H9 (cell line): ENCODE measurements at regions not wholly inside any gene's neighbourhood (a gene's known extent, or its start where the extent isn't known, plus 50 kb on each side); places are given as distances from the start of the nearest gene placed in this dataset.

ENCODE experiments used
- DNase-seq: peaks from one replicate; pipeline ENCODE4 v3.0.0-alpha.2; 2017
- H2AFZ ChIP-seq: one replicate; pipeline ENCODE4 v1.6.1; 2013; ENCODE audit warnings: mild to moderate bottlenecking, low read length, control low read depth, moderate library complexity
- H2AK5ac ChIP-seq: 2 replicates; pipeline ENCODE4 v1.6.1; 2013; ENCODE audit warnings: low read length, control low read depth, mixed read lengths; ENCODE audit not compliant: insufficient read length
- H2BK120ac ChIP-seq: one replicate; pipeline ENCODE4 v1.6.1; 2013; ENCODE audit warnings: low read depth, mild to moderate bottlenecking, low read length, control low read depth, inconsistent platforms; ENCODE audit not compliant: poor library complexity, severe bottlenecking
- H2BK12ac ChIP-seq: 2 replicates; pipeline ENCODE4 v1.6.1; 2013; ENCODE audit warnings: low read length, control low read depth, mixed read lengths, low read depth; ENCODE audit not compliant: insufficient read length
- H2BK15ac ChIP-seq: 2 replicates; pipeline ENCODE4 v1.6.1; 2013; ENCODE audit warnings: low read depth, low read length, control low read depth
- H2BK20ac ChIP-seq: one replicate; pipeline ENCODE4 v1.6.1; 2013; ENCODE audit warnings: low read depth, mild to moderate bottlenecking, low read length, control low read depth, inconsistent platforms; ENCODE audit not compliant: poor library complexity, severe bottlenecking
- H2BK5ac ChIP-seq: 2 replicates; pipeline ENCODE4 v1.6.1; 2013; ENCODE audit warnings: low read length, control low read depth, mixed read lengths; ENCODE audit not compliant: insufficient read length
- H3K14ac ChIP-seq: 2 replicates; pipeline ENCODE4 v1.6.1; 2013; ENCODE audit warnings: low read length, control low read depth; ENCODE audit not compliant: insufficient read depth
- H3K18ac ChIP-seq: 2 replicates; pipeline ENCODE4 v1.6.1; 2013; ENCODE audit warnings: low read depth, mild to moderate bottlenecking, mixed read lengths, low read length, control low read depth; ENCODE audit not compliant: insufficient read length
- H3K23ac ChIP-seq: 2 replicates; pipeline ENCODE4 v1.6.1; 2013; ENCODE audit warnings: low read length, control low read depth, mixed read lengths, low read depth; ENCODE audit not compliant: insufficient read length
- H3K23me2 ChIP-seq: 2 replicates; pipeline ENCODE4 v1.6.1; 2013; ENCODE audit warnings: low read depth, mild to moderate bottlenecking, mixed read lengths, low read length, control low read depth; ENCODE audit not compliant: insufficient read length, poor library complexity, severe bottlenecking
- H3K27ac ChIP-seq: 2 replicates; pipeline ENCODE4 v1.5.1; 2013; ENCODE audit warnings: low read length, control low read depth, mixed read lengths, low read depth; ENCODE audit not compliant: insufficient read length
- H3K27me3 ChIP-seq: 2 replicates; pipeline ENCODE4 v1.6.1; 2013; ENCODE audit warnings: low read length, control low read depth, inconsistent platforms; ENCODE audit not compliant: insufficient read depth
- H3K4ac ChIP-seq: 2 replicates; pipeline ENCODE4 v1.6.1; 2013; ENCODE audit warnings: low read depth, mild to moderate bottlenecking, control low read depth, inconsistent platforms, low read length, moderate library complexity
- H3K4me1 ChIP-seq: 2 replicates; pipeline ENCODE4 v1.6.1; 2013; ENCODE audit warnings: low read length, control low read depth, inconsistent platforms; ENCODE audit not compliant: insufficient read depth
- H3K4me2 ChIP-seq: 2 replicates; pipeline ENCODE4 v1.6.1; 2013; ENCODE audit warnings: low read length, control low read depth, mixed read lengths; ENCODE audit not compliant: insufficient read length, insufficient read depth
- H3K56ac ChIP-seq: 2 replicates; pipeline ENCODE4 v1.6.1; 2013; ENCODE audit warnings: low read depth, mild to moderate bottlenecking, mixed read lengths, low read length, control low read depth; ENCODE audit not compliant: insufficient read length
- H3K79me1 ChIP-seq: 2 replicates; pipeline ENCODE4 v1.6.1; 2013; ENCODE audit warnings: low read depth, mild to moderate bottlenecking, moderate library complexity, low read length, control low read depth, inconsistent platforms; ENCODE audit not compliant: insufficient read depth, poor library complexity, severe bottlenecking
- H3K79me2 ChIP-seq: 2 replicates; pipeline ENCODE4 v1.6.1; 2013; ENCODE audit warnings: low read length, control low read depth, inconsistent platforms; ENCODE audit not compliant: insufficient read depth
- H3K9ac ChIP-seq: 2 replicates; pipeline ENCODE4 v1.6.1; 2013; ENCODE audit warnings: low read length, control low read depth, mixed read lengths; ENCODE audit not compliant: insufficient read length; ENCODE audit errors: extremely low read depth
- H3K9me3 ChIP-seq: one replicate; pipeline ENCODE4 v1.6.1; 2013; ENCODE audit warnings: low read depth, low read length, inconsistent platforms; ENCODE audit not compliant: control insufficient read depth
- H3T11ph ChIP-seq: one replicate; pipeline ENCODE4 v1.6.1; 2013; ENCODE audit warnings: mild to moderate bottlenecking, low read length, control low read depth, inconsistent platforms
- H4K20me1 ChIP-seq: one replicate; pipeline ENCODE4 v1.6.1; 2013; ENCODE audit not compliant: control insufficient read depth, insufficient read length, insufficient read depth
- H4K5ac ChIP-seq: 2 replicates; pipeline ENCODE4 v1.6.1; 2013; ENCODE audit warnings: low read depth, mild to moderate bottlenecking, mixed read lengths, low read length, control low read depth; ENCODE audit not compliant: insufficient read length
- H4K8ac ChIP-seq: replicated peaks from 2 replicates; pipeline ENCODE4 v1.6.1; 2013; ENCODE audit warnings: low read length, control low read depth, mixed read lengths, low read depth; ENCODE audit not compliant: insufficient read length
- H4K91ac ChIP-seq: 2 replicates; pipeline ENCODE4 v1.6.1; 2013; ENCODE audit warnings: low read depth, mild to moderate bottlenecking, moderate library complexity, mixed read lengths, low read length, control low read depth; ENCODE audit not compliant: insufficient read length
- H3K27ac Mint-ChIP-seq, 3 experiments: 2 replicates in 2 of 3; 3 replicates in 1 of 3; pipeline ENCODE4 v1.8.0; 2020 to 2021; ENCODE audit warnings: mixed read lengths in 3 of 3, mild to moderate bottlenecking in 1 of 3, moderate library complexity in 1 of 3
- H3K27me3 Mint-ChIP-seq: 2 replicates; pipeline ENCODE4 v1.8.0; 2021; ENCODE audit warnings: low read depth, mild to moderate bottlenecking, moderate library complexity, mixed read lengths
- H3K36me3 Mint-ChIP-seq, 3 experiments: 2 replicates in 2 of 3; 3 replicates in 1 of 3; pipeline ENCODE4 v1.8.0; 2020 to 2021; ENCODE audit warnings: low read depth in 3 of 3, mixed read lengths in 3 of 3; ENCODE audit not compliant: insufficient read depth in 1 of 3
- H3K4me1 Mint-ChIP-seq, 2 experiments: 2 replicates each; pipeline ENCODE4 v1.8.0; 2020; ENCODE audit warnings: mixed read lengths in 2 of 2
- H3K4me3 Mint-ChIP-seq, 2 experiments: 2 replicates in 1 of 2; 3 replicates in 1 of 2; pipeline ENCODE4 v1.8.0; 2020 to 2021; ENCODE audit warnings: mild to moderate bottlenecking in 2 of 2, mixed read lengths in 2 of 2, moderate library complexity in 1 of 2
- H3K9me3 Mint-ChIP-seq, 2 experiments: 2 replicates in 1 of 2; 3 replicates in 1 of 2; pipeline ENCODE4 v1.8.0; 2020; ENCODE audit warnings: mild to moderate bottlenecking in 2 of 2, mixed read lengths in 2 of 2, moderate library complexity in 1 of 2
- CTCF ChIP-seq: fragments of 200-600 bp; sonication (generic); conservative IDR thresholded peaks from 3 replicates; pipeline ENCODE4 v1.8.0; 2021; ENCODE audit warnings: antibody characterized with exemption, mild to moderate bottlenecking
- WGBS: extraction: QIAGEN DNeasy Blood & Tissue Kit; methylation state at CpG from one replicate; pipeline ENCODE4 v1.1.7; 2013; ENCODE audit warnings: missing lambda C conversion rate, low lambda C conversion rate, mixed read lengths; ENCODE audit not compliant: insufficient read length; ENCODE audit errors: extremely low coverage; 5-methylcytosine and 5-hydroxymethylcytosine counted together

DNA sequence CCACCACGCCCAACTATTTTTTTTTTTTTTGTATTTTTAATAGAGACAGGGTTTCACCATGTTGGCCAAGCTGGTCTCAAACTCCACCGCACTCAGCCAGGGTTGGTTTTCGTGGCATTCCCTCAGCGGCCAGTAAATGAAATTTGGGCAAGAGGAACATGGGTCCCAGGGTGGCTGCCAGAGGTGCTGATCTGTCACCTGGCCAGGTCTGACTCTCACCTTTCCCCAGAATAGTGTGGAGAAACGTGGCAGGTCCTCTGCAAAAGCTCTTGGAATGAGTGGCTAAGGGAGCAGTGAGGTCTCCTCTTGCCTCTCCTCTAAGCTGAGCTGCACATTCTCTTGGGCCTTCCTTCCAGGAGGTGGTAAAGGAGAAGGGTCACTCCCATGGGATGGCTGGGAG, 170.1 kb downstream of the IRX2 start:
- H2AFZ ChIP-seq, result no peak overlapping the region
- H3K4ac ChIP-seq, result no peak overlapping the region
- no peaks in the 10 kb centered on the region for H3K79me1 ChIP-seq
- H3K9ac ChIP-seq, result no peak overlapping the region
- H2AK5ac ChIP-seq, result no peak overlapping the region
- Mint-ChIP-seq H3K27me3 (peaks cover 1% of the 10 kb centered on the region; the same call in 1 of the 2 replicates), H3K9me3 (no peaks in the 10 kb centered on the region; a peak in 1 of 5 replicates), H3K4me1 (peaks cover 4 to 7% of the 10 kb centered on the region in 2 experiments; a peak in 3 of 4 replicates), H3K4me3 (no peak overlapping the region), H3K27ac (no peak overlapping the region), H3K36me3 (no peaks in the 10 kb centered on the region)
- no peak for DNase-seq
- H3K56ac ChIP-seq, result no peak overlapping the region
- no CpG with 5 or more reads among the region's 5 CpGs for WGBS
- H4K20me1 ChIP-seq, result no peaks in the 10 kb centered on the region
- no peak overlapping the region for H4K5ac ChIP-seq
- no peak overlapping the region for H3K14ac ChIP-seq
- no peak overlapping the region for H3K18ac ChIP-seq
- H2BK20ac ChIP-seq, result no peak overlapping the region
- no peak overlapping the region for H2BK5ac ChIP-seq
- H4K91ac ChIP-seq, result no peak overlapping the region
- H3K4me1 ChIP-seq, result no peaks in the 10 kb centered on the region
- no peak overlapping the region for H3K23ac ChIP-seq
- H3K23me2 ChIP-seq, result no peaks in the 10 kb centered on the region
- H3K79me2 ChIP-seq, result no peaks in the 10 kb centered on the region
- H2BK12ac ChIP-seq, result no peak overlapping the region
- no peaks in the 10 kb centered on the region for H3K27me3 ChIP-seq
- H3T11ph ChIP-seq, result no peak overlapping the region
- H3K4me2 ChIP-seq, result no peak overlapping the region
- H2BK120ac ChIP-seq, result no peak overlapping the region
- H2BK15ac ChIP-seq, result no peak overlapping the region
- H3K9me3 ChIP-seq, result no peaks in the 10 kb centered on the region
- TF ChIP-seq CTCF, result no peak
- H4K8ac ChIP-seq, result no peak overlapping the region
- H3K27ac ChIP-seq, result no peak overlapping the region
